Mucosa of descending colon (tissue), 3 donors: ENCODE measurements at regions not wholly inside any gene's neighbourhood (a gene's known extent, or its start where the extent isn't known, plus 50 kb on each side); places are given as distances from the start of the nearest gene placed in this dataset.

Source experiments
- ATAC-seq: fragments of 200-7000 bp; cut with Tn5 transposase; one replicate; pipeline ENCODE4 v1.9.1; 2020; ENCODE audit warnings: mild to moderate bottlenecking, moderate library complexity
- DNase-seq, 3 donors: peaks; one replicate each; pipeline ENCODE4 v3.0.0-alpha.2; 2020
- H3K36me3 ChIP-seq: fragments of 200-600 bp; one replicate; pipeline ENCODE4 v1.8.0; 2021; ENCODE audit warnings: low read depth, mild to moderate bottlenecking
- H3K4me1 ChIP-seq: fragments of 200-600 bp; one replicate; pipeline ENCODE4 v1.8.0; 2021; ENCODE audit warnings: low read depth, mild to moderate bottlenecking
- H3K4me3 ChIP-seq: fragments of 200-600 bp; one replicate; pipeline ENCODE4 v1.8.0; 2021; ENCODE audit warnings: mild to moderate bottlenecking
- H3K9me3 ChIP-seq: fragments of 200-600 bp; one replicate; pipeline ENCODE4 v1.8.0; 2021; ENCODE audit warnings: mild to moderate bottlenecking
- intact Hi-C, 2 donors: fragments of 100-400 bp; cut with DNase I in 1 of 2; cut with micrococcal nuclease in 1 of 2; formaldehyde crosslinking; loops; one replicate each; pipeline versions ENCODE4 v1.11.0 to v1.11.1; 2022; cut with DNase I, micrococcal nuclease
- TF ChIP-seq, protein P1 (sequence below): fragments of 200-600 bp; IDR thresholded peaks from one replicate; pipeline ENCODE4 v1.8.0; 2022; ENCODE audit warnings: antibody characterized with exemption, mild to moderate bottlenecking
- donor health status: DM: no; HTN: no; CAD: no; lungs with moderate emphysema.
- donor health status: DM: no; HTN: no; CAD: no.
- donor health status: DM: no; HTN: yes; CAD: no.

DNA sequence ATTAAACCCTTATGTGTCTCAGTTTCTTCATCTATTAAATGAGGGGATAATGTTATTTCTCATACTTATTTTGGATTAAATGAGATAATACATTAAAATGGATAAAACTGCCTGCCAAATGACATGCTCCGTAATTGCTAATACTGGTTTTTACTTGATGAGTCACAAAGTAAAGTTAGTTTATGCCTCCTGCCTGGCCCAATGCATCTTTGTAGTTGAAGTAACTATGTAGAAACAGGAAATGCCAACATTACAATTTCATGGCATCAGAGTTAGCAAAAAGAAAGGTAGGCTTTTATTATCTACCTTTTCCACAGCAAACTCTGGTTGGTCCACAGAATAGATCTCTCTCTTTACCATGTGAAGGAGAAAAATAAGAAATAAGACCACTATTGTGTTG lies 214.5 kb downstream of the TBX15 start:
- H3K4me1 ChIP-seq = no peaks in the 10 kb centered on the region
- no peak for DNase-seq
- intact Hi-C loops = no loop called here
- no peak overlapping the region for H3K4me3 ChIP-seq
- H3K36me3 ChIP-seq = no peaks in the 10 kb centered on the region
- ATAC-seq = no peak
- TF ChIP-seq, protein P1, sequence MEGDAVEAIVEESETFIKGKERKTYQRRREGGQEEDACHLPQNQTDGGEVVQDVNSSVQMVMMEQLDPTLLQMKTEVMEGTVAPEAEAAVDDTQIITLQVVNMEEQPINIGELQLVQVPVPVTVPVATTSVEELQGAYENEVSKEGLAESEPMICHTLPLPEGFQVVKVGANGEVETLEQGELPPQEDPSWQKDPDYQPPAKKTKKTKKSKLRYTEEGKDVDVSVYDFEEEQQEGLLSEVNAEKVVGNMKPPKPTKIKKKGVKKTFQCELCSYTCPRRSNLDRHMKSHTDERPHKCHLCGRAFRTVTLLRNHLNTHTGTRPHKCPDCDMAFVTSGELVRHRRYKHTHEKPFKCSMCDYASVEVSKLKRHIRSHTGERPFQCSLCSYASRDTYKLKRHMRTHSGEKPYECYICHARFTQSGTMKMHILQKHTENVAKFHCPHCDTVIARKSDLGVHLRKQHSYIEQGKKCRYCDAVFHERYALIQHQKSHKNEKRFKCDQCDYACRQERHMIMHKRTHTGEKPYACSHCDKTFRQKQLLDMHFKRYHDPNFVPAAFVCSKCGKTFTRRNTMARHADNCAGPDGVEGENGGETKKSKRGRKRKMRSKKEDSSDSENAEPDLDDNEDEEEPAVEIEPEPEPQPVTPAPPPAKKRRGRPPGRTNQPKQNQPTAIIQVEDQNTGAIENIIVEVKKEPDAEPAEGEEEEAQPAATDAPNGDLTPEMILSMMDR = no peak
- no peaks in the 10 kb centered on the region for H3K9me3 ChIP-seq

DNA sequence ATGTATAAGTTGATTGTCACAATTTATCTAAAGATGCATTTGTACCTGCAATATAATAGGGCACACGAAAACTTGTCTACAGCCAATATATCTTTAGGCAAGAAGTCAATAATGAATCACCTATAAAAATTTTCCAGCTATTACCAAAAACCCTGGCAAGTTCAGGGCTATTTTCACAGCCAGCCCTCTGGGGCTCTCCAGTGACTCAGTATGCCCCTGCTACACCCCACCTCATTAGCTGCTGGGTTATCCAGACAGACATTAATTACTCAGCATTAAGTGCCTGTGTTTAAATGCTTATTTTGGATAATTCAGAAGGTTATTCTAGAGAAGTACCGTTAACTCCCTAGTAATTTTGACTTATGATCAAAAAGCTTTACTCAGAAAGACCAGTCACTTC lies 220.2 kb downstream of the TBX15 start:
- intact Hi-C loops = no loop called here
- Histone ChIP-seq H3K4me3 (no peak overlapping the region), H3K4me1 (no peaks in the 10 kb centered on the region), H3K36me3 (no peaks in the 10 kb centered on the region), H3K9me3 (peaks cover 11% of the 10 kb centered on the region)
- DNase-seq = no peak
- TF ChIP-seq, protein P1 = no peak
- ATAC-seq = no peak

DNA sequence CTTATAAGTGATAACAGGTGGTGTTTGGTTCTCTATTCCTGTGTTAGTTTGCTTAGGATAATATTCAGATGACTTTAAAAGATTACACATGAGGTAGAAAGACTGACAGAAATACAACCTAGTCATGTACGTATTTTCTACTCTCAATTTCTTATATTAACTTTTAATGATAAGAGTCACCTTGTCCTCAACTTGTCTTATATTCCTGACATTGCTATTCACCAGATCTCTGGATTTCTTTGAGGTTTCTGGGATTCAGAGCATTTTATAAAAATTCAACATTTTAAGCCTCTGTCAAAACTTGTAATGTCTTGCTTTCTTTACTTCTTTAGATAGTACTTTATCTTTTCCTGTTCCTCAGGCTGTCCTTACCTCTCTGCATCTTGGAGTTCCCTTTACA lies 234.2 kb downstream of the TBX15 start:
- TF ChIP-seq, protein P1 = no peak
- intact Hi-C loops = no loop called here
- Histone ChIP-seq H3K4me1 (no peaks in the 10 kb centered on the region), H3K36me3 (no peaks in the 10 kb centered on the region), H3K9me3 (no peaks in the 10 kb centered on the region), H3K4me3 (no peak overlapping the region)
- DNase-seq (no peak), ATAC-seq (no peak)

DNA sequence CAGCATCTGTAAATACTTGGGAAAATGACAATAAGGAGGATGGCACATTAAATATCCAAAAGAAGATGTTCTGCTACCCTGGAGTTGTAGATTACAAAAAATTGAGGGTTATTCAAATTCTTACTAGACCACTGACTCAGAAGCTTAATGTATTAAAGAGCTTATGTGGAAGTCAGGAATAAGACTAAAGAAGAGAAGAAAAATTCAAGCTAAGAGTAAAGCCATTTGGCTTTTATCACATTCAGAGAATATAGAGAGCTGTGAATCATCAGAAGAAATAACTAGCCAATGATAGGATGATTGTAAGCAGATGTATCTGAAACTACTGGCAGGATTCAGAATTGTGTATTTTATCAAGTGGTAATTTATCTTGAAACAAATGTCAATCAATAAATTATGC lies 237.0 kb downstream of the TBX15 start:
- DNase-seq = no peak
- TF ChIP-seq, protein P1 = no peak
- intact Hi-C loops = no loop called here

DNA sequence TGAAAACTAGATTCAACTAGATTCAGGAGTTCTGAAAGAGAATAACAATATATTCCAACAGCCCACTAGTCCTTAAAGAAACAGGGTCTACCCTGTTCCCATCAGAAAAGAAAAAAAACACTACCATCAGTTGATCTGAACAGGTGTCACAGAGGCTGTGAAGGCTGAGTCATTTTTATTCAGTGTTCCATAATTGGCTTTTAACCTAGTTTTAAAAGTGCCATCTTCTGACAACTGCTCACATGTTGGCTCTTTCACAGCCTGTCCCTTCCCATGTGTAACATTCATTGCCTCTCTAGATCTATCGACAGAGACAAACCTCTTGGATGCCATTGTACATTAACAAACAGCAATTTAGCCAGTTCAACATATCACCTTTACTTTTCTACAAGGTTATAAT lies 243.7 kb downstream of the TBX15 start:
- intact Hi-C loops = no loop called here
- DNase-seq = no peak
- Histone ChIP-seq H3K4me3 (no peak overlapping the region), H3K4me1 (no peaks in the 10 kb centered on the region), H3K9me3 (no peaks in the 10 kb centered on the region), H3K36me3 (no peaks in the 10 kb centered on the region)
- ATAC-seq = no peak
- TF ChIP-seq, protein P1 = no peak

More for the DNA sequence above, 237.0 kb downstream of the TBX15 start:
- no peak overlapping the region for H3K4me3 ChIP-seq
- H3K4me1 ChIP-seq = no peaks in the 10 kb centered on the region
- H3K36me3 ChIP-seq = no peaks in the 10 kb centered on the region
- H3K9me3 ChIP-seq = no peaks in the 10 kb centered on the region
- no peak for ATAC-seq

DNA sequence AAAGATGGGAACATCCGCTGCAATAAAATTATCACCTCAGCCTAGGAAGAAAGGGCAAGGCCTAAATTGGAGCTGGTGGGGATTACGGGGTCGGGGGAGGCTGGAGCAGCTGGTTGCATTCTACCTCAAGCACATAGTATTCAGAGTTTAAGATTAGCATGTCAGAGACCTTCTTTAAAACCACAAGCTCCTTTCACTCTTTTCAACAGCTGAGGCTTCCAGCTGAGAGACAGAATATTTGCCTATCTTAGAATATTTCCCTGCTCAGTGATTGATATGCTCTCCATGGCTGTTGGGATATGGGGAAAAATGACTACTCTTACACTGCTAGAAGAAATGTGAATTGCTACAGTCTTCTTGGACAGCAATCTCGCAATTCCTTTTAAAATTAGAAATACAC lies 248.6 kb downstream of the TBX15 start:
- intact Hi-C loops = no loop called here
- DNase-seq (no peak), ATAC-seq (no peak)
- Histone ChIP-seq H3K4me3 (no peak overlapping the region), H3K9me3 (no peaks in the 10 kb centered on the region), H3K4me1 (no peaks in the 10 kb centered on the region), H3K36me3 (no peaks in the 10 kb centered on the region)
- TF ChIP-seq, protein P1 = no peak
